Erythroblast (primary cell): ENCODE measurements at regions not wholly inside any gene's neighbourhood (a gene's known extent, or its start where the extent isn't known, plus 50 kb on each side); places are given as distances from the start of the nearest gene placed in this dataset.

Experiments used
- GATA1 ChIP-seq: IDR thresholded peaks from 2 replicates; pipeline ENCODE4 v1.6.1; 2011; ENCODE audit warnings: low read depth, mild to moderate bottlenecking, control low read depth, low read length, moderate library complexity
- POLR2A ChIP-seq: IDR thresholded peaks from 2 replicates; pipeline ENCODE4 v1.6.1; 2011; ENCODE audit warnings: mild to moderate bottlenecking, low read length

DNA sequence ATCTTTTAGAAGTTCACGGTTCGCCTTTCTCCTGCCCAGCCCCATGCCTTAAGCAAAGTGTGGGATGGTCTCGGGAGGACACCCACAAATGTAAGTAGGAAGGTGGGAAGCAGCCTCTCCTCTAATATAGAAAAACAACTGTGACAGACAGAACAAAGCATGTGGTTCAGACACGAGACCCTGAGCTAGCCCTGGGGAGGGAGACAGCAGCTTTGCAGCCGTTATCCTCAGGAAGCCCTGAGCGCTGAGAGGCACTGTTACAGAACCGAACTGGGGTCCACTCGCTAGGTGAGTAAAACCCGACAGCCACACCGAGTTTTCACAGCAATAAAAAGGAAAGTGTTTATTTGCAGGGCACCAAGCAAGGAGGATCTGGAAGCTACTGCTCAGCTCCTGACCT is 210.6 kb downstream of the UQCRFS1 start:
- no peak for TF ChIP-seq POLR2A
- no peak for TF ChIP-seq GATA1
